ENCODE measurements at regions not wholly inside any gene's neighbourhood (a gene's known extent, or its start where the extent isn't known, plus 50 kb on each side); places are given as distances from the start of the nearest gene placed in this dataset.

- 0 out of 2 replicates have a peak, but pooled peaks cover 9% of the 10 kb centered on the region for H3K4me1 ChIP-seq (ENCODE audit: control insufficient read depth, insufficient read depth, low read length)
- H3K27ac ChIP-seq (ENCODE audit: extremely low read depth, low read depth, low read length) = no peak overlapping the region
- no peak for TF ChIP-seq ZNF223 (tag by site-specific recombination; IDR thresholded peaks at IDR 0.05)
- TF ChIP-seq MYNN (tag by site-specific recombination; IDR thresholded peaks at IDR 0.05; ENCODE audit: borderline replicate concordance) = no peak
- TF ChIP-seq ZFHX2 (tag by site-specific recombination; conservative IDR thresholded peaks at IDR 0.05) = peak; percentile 81
- TF ChIP-seq ZNF513 (tag by site-specific recombination; IDR thresholded peaks at IDR 0.05) = no peak
- peak; percentile 68 for TF ChIP-seq EGR2 (tag by site-specific recombination; IDR thresholded peaks at IDR 0.05; ENCODE audit: low read depth)
- POLR2A ChIA-PET = no interaction called here
- CTCF ChIA-PET = no interaction called here
- no peak overlapping the region for H3K4me3 ChIP-seq (ENCODE audit: low read depth, low read length)
- H3K36me3 ChIP-seq (ENCODE audit: control insufficient read depth in 2 of 2, insufficient read depth in 1 of 2, low read length in 2 of 2) = no peaks in the 10 kb centered on the region
- H3K9me3 ChIP-seq (ENCODE audit: control insufficient read depth, insufficient read depth, low read depth, low read length) = no peaks in the 10 kb centered on the region
Measured at GRCh38 chr2:147511491-147511948, 333.3 kb upstream of the ACVR2A start.

- no peaks in the 10 kb centered on the region for H3K9me3 ChIP-seq (ENCODE audit: control insufficient read depth, insufficient read depth, low read depth, low read length)
- no peak overlapping the region for H3K4me3 ChIP-seq (ENCODE audit: low read depth, low read length)
- no peak overlapping the region for H3K27ac ChIP-seq (ENCODE audit: extremely low read depth, low read depth, low read length)
- H3K36me3 ChIP-seq (ENCODE audit: control insufficient read depth in 2 of 2, insufficient read depth in 1 of 2, low read length in 2 of 2) = no peaks in the 10 kb centered on the region
- TF ChIP-seq SCRT2 (tag by site-specific recombination; IDR thresholded peaks at IDR 0.05) = no peak
- TF ChIP-seq IKZF3 (tag by site-specific recombination; IDR thresholded peaks at IDR 0.05) = no peak
- no peak for TF ChIP-seq ZNF76 (tag by site-specific recombination; IDR thresholded peaks at IDR 0.05; ENCODE audit: borderline replicate concordance, low read depth)
- no peak for TF ChIP-seq CTCF (tag by site-specific recombination; IDR thresholded peaks at IDR 0.05)
- TF ChIP-seq ZNF488 (tag by site-specific recombination; IDR thresholded peaks at IDR 0.05) = no peak
- TF ChIP-seq ZNF626 (tag by site-specific recombination; IDR thresholded peaks at IDR 0.05) = no peak
- no peak for TF ChIP-seq ZNF600 (tag by site-specific recombination; IDR thresholded peaks at IDR 0.05)
- POLR2A ChIA-PET = no interaction called here
- H3K4me1 ChIP-seq (ENCODE audit: control insufficient read depth, insufficient read depth, low read length) = 0 out of 2 replicates have a peak, but pooled peaks cover 9% of the 10 kb centered on the region
- CTCF ChIA-PET = no interaction called here
Measured at GRCh38 chr2:147509821-147510220, 335.0 kb upstream of the ACVR2A start.

- ChIA-PET CTCF (no interaction called here), POLR2A (no interaction called here)
- Histone ChIP-seq H3K36me3 (ENCODE audit: control insufficient read depth in 2 of 2, insufficient read depth in 1 of 2, low read length in 2 of 2) (no peaks in the 10 kb centered on the region), H3K9me3 (ENCODE audit: control insufficient read depth, insufficient read depth, low read depth, low read length) (no peaks in the 10 kb centered on the region), H3K27ac (ENCODE audit: extremely low read depth, low read depth, low read length) (no peak overlapping the region), H3K4me3 (ENCODE audit: low read depth, low read length) (no peak overlapping the region), H3K4me1 (ENCODE audit: control insufficient read depth, insufficient read depth, low read length) (0 out of 2 replicates have a peak, but pooled peaks cover 5% of the 10 kb centered on the region)
- TF ChIP-seq ZNF146 (tag by site-specific recombination; IDR thresholded peaks at IDR 0.05) (no peak), ZSCAN18 (tag by site-specific recombination; IDR thresholded peaks at IDR 0.05) (no peak)
Measured at GRCh38 chr2:147506889-147507288, 337.9 kb upstream of the ACVR2A start.

Measured in HEK293 (cell line).